Sciatic nerve (tissue), 2 donors: ENCODE measurements at regions not wholly inside any gene's neighbourhood (a gene's known extent, or its start where the extent isn't known, plus 50 kb on each side); places are given as distances from the start of the nearest gene placed in this dataset.

Experiments
- ATAC-seq: fragments of 200-7000 bp; cut with Tn5 transposase; one replicate; pipeline ENCODE4 v1.9.1; 2020; ENCODE audit warnings: mild to moderate bottlenecking, moderate library complexity
- DNase-seq: peaks from one replicate; pipeline ENCODE4 v3.0.0-alpha.2; 2020; ENCODE audit warnings: low spot score
- intact Hi-C: fragments of 100-400 bp; cut with DNase I; formaldehyde crosslinking; loops from one replicate; pipeline ENCODE4 v1.14.2; 2022
- donor health status: DM: no; HTN: no; CAD: no.
- donor health status: DM: no; HTN: no; CAD: no.

DNA sequence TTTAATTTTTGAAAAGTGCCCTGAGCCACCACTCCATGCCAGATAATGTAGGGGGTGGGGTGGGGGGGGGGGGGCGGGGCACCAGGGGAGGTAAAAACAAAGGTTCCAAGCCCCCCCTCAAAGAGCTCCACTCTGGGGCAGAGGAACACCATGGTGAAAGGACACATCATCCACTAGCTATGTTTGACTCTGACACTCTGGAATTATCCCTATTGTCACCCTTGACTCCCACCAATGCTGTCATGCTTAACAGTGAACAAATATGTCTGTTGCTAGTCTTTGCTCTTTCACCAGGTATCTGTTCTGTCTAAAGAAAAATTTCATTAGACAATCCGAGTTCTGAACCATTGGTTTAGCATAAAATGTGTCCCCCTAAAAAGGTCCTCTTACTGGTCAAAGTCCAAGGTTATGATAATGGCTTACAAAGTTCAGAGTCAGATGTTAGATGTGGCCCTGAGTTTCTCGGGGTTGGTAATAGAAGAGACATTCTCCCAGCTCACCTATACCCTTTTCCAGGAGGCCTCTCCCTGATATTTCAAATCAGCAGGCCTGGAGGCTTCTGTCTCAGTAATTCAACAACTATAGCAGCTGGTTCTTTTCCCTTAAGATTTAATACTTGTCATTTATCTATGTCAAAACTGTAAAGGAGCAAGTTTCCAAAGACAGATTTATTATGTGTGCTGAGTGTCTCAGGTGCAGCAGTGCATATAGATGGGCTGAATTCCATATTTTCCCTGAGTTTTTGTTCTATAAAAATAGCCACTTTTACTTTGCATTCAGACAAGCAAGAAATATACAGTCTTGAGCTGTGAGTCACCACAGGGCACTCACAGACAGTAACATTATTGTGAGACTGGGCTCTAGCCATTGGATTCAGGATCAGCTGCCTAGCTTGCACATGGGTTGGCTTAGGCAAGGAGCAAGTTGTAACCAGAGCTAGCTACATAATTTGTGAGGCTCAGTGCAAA is 174.1 kb downstream of the CSNK2A3 start:
- DNase-seq (no peak), ATAC-seq (peak; percentile 88)
- intact Hi-C loops: no loop called here

- DNase-seq: no peak
- intact Hi-C loops: no loop called here
- no peak for ATAC-seq
These were observed 175.8 kb downstream of the CSNK2A3 start for GRCh38 chr11:11177156-11177808.

GRCh38 chr11:11173316-11174025 is 179.6 kb downstream of the CSNK2A3 start:
- ATAC-seq (no peak), DNase-seq (no peak)
- intact Hi-C loops: no loop called here

- no peak for DNase-seq
- ATAC-seq: no peak
- intact Hi-C loops: no loop called here
These were observed 181.2 kb downstream of the CSNK2A3 start for GRCh38 chr11:11171854-11172253.

GRCh38 chr11:11171285-11171684 is 181.8 kb downstream of the CSNK2A3 start:
- DNase-seq (no peak), ATAC-seq (no peak)
- intact Hi-C loops: no loop called here

DNA sequence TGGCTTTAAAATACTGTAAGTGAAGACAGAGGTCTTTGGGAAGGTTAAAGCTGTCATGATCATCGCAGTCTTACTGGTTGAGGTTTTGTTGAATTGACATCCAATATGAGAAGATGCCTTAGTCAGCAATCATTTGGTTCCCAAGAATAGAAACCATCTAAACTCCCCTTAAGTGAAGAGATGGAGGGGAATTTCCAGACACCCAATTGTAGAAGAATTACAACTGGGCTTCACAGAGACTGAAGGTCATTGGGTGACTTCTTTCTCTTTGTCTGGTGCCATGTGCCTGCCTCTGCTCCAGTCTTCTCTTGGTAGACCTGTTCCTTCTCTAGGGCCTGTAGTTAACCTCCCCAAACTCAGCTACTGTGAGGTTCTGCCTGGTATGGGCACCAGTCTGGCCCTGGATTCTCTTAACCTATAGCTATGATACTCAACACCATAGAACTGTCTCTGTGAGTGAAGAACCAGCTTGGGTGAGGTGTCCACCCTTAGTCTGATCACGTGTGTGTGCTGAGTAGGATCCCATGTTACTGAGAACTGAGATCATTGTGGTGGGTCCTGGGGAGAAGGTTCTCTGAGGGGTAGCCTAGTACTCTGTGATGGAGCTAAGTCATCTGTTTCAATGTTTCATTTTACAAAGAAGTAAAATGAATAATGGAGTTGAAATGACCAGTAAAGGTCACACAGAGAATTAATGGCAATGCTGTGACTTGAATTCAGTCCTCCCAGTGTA is 182.5 kb downstream of the CSNK2A3 start:
- ATAC-seq (no peak), DNase-seq (no peak)
- intact Hi-C loops: no loop called here

GRCh38 chr11:11169715-11170351 is 183.2 kb downstream of the CSNK2A3 start:
- no peak for DNase-seq
- intact Hi-C loops: no loop called here
- ATAC-seq: no peak

- ATAC-seq (no peak), DNase-seq (no peak)
- intact Hi-C loops: no loop called here
These were observed 185.2 kb downstream of the CSNK2A3 start for GRCh38 chr11:11167806-11168205.

DNA sequence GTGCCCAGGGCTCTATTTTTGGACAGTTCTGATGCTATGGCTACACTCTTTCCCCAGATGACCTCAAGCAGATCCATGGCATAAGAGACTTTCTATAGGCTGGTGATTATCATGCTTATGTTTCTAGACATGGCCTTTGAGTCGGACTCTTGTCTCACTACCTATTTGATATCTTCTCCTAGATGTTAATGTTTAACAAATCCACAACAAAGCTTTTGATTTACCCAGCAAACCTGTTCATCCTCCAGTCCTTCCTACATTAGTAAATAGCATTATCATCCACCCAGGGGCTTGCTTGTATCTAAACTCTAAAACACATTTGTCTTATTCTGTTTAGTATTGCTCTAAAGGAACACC is 188.7 kb downstream of the CSNK2A3 start:
- ATAC-seq (no peak), DNase-seq (no peak)
- intact Hi-C loops: no loop called here

- no peak for ATAC-seq
- intact Hi-C loops: no loop called here
- no peak for DNase-seq
These were observed 189.2 kb downstream of the CSNK2A3 start for GRCh38 chr11:11163669-11164333.

GRCh38 chr11:11163236-11163635 is 189.8 kb downstream of the CSNK2A3 start:
- ATAC-seq: no peak
- no peak for DNase-seq
- intact Hi-C loops: no loop called here

DNA sequence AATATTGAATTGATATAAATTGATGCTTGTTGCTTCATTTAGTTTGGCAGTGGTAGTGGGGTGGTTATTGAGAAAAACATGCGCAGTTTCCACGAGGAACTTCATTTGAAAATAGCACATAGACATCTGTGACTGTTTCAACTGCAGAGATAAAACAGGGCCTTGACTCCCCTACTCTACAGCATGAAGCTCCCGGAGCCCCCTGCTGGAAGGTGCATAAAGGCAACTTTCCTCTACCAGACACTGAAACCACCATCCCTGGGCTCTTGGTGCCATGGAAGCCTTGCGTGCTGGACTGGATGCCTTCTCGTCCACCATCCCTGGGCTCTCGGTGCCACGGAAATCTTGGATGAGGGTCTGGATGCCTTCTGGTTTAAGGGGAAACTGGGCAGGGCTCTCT is 195.9 kb downstream of the CSNK2A3 start:
- ATAC-seq: no peak
- no peak for DNase-seq
- intact Hi-C loops: no loop called here

- DNase-seq (no peak), ATAC-seq (no peak)
- intact Hi-C loops: no loop called here
These were observed 196.9 kb downstream of the CSNK2A3 start for GRCh38 chr11:11155962-11156815.

DNA sequence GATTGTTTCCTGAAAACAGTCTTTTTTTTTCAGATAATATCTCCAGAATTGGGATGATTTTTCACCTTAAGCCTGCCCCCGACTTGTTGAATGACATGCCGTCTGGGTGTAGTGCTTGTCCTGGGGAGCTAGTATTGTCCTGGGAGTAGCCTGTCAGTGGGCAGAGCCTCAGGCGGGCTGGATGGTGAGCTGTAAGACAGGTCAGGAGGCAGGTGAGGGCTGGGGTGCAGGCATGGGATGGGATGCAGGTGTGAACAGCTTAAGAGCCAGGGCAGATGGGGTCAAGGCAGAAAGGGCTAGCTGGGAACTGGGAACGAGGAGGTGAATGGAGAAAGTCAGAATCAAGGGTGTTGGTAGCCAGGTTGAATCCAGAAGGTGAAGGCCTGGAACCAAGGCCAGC is 200.2 kb downstream of the CSNK2A3 start:
- ATAC-seq (no peak), DNase-seq (no peak)
- intact Hi-C loops: no loop called here

DNA sequence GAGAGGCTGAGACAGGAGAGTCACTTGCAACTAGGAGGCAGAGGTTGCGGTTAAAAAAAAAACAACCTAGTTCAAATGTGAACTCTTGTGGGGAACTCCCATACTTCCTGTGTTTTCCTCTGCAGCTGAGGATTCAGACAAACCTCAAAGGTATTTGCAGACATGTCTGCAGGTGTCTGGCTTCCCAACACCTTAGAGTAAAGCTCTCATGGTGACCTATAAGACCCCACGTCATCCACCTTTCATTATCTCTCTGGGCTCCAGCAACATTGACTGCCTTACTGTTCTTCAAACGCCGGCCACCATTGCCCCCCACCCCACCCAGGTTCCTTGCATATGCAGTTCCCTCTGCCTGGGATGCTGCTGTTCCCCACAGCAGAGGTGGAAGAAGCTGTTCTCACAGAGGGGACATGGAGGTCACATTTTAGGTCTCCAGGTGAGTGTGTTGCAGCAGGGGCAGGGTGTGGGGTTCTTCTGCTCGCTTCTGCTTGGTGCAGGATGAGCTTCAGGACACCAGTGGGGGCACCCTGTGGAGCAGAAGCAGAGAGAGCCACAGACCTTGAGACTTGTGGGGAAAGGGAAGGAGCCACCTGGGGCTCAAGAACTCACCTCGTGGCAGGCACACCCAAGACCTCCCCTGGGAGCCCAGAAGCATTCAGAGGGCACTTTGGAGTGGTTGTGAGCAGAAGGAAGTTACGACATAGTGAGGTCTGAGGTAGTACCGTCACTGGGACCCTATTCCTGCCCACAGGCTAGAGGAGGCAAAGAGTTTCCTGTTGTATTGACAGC is 203.2 kb downstream of the CSNK2A3 start:
- no peak for DNase-seq
- intact Hi-C loops: no loop called here

GRCh38 chr11:11148596-11148995 is 204.5 kb downstream of the CSNK2A3 start:
- intact Hi-C loops: no loop called here
- no peak for DNase-seq
- ATAC-seq: no peak

More for the DNA sequence above, 203.2 kb downstream of the CSNK2A3 start:
- no peak for ATAC-seq

- ATAC-seq (peak; percentile 96), DNase-seq (peak; percentile 75)
- intact Hi-C loops: no loop called here
These were observed 204.9 kb downstream of the CSNK2A3 start for GRCh38 chr11:11148104-11148509.
